Astrocyte of the spinal cord (primary cell): ENCODE measurements at regions not wholly inside any gene's neighbourhood (a gene's known extent, or its start where the extent isn't known, plus 50 kb on each side); places are given as distances from the start of the nearest gene placed in this dataset.

Experiments
- DNase-seq: peaks from one replicate; pipeline ENCODE4 v3.0.0; 2011; ENCODE audit warnings: low read depth, low spot score
- H3K4me3 ChIP-seq: 2 replicates; pipeline ENCODE4 v1.5.1; 2011; ENCODE audit warnings: low read depth, mild to moderate bottlenecking, low read length, moderate library complexity
- CTCF ChIP-seq: IDR thresholded peaks from 2 replicates; pipeline ENCODE4 v1.5.1; 2012; ENCODE audit warnings: low read depth, mild to moderate bottlenecking, low read length, inconsistent platforms
- in situ Hi-C: cut with HindIII; loops from 2 replicates; pipeline ENCODE4 v1.10.0; 2017; ENCODE audit warnings: low sequenced_read_pairs

- TF ChIP-seq CTCF = no peak
Measured at GRCh38 chr10:10520491-10521385, 496.9 kb upstream of the CELF2 start.

GRCh38 chr10:10526846-10527245 is 490.8 kb upstream of the CELF2 start:
- in situ Hi-C loops = no loop called here
- no peak overlapping the region for H3K4me3 ChIP-seq
- no peak for TF ChIP-seq CTCF
- DNase-seq = no peak

More at GRCh38 chr10:10520491-10521385, 496.9 kb upstream of the CELF2 start:
- in situ Hi-C loops = no loop called here
- no peak overlapping the region for H3K4me3 ChIP-seq
- DNase-seq = no peak

GRCh38 chr10:10527861-10528562 is 489.7 kb upstream of the CELF2 start:
- no peak overlapping the region for H3K4me3 ChIP-seq
- TF ChIP-seq CTCF = no peak
- DNase-seq = no peak
- in situ Hi-C loops = no loop called here

GRCh38 chr10:10528563-10528910 is 489.1 kb upstream of the CELF2 start:
- in situ Hi-C loops = no loop called here
- DNase-seq = peak; percentile 9
- H3K4me3 ChIP-seq = no peak overlapping the region

GRCh38 chr10:10530313-10530712 is 487.4 kb upstream of the CELF2 start:
- in situ Hi-C loops = no loop called here

More at GRCh38 chr10:10528563-10528910, 489.1 kb upstream of the CELF2 start:
- TF ChIP-seq CTCF = no peak

GRCh38 chr10:10532236-10532635 is 485.4 kb upstream of the CELF2 start:
- H3K4me3 ChIP-seq = no peak overlapping the region
- in situ Hi-C loops = no loop called here
- no peak for TF ChIP-seq CTCF
- no peak for DNase-seq

More at GRCh38 chr10:10530313-10530712, 487.4 kb upstream of the CELF2 start:
- DNase-seq = no peak
- no peak overlapping the region for H3K4me3 ChIP-seq
- TF ChIP-seq CTCF = no peak
